HFFc6 (cell line): ENCODE measurements at regions not wholly inside any gene's neighbourhood (a gene's known extent, or its start where the extent isn't known, plus 50 kb on each side); places are given as distances from the start of the nearest gene placed in this dataset.

Experiments
- DNase-seq: peaks from one replicate; pipeline ENCODE4 v3.0.0-alpha.2; 2018
- H3K27ac Mint-ChIP-seq: 2 replicates; pipeline ENCODE4 v1.8.0; 2020; ENCODE audit warnings: mild to moderate bottlenecking, mixed read lengths
- H3K27me3 Mint-ChIP-seq: 2 replicates; pipeline ENCODE4 v1.8.0; 2021; ENCODE audit warnings: mild to moderate bottlenecking, moderate library complexity, mixed read lengths; ENCODE audit not compliant: insufficient read depth
- H3K36me3 Mint-ChIP-seq: 2 replicates; pipeline ENCODE4 v1.8.0; 2021; ENCODE audit warnings: low read depth, mixed read lengths
- H3K4me1 Mint-ChIP-seq: 2 replicates; pipeline ENCODE4 v1.8.0; 2020; ENCODE audit warnings: low read depth, mixed read lengths
- H3K4me3 Mint-ChIP-seq: 2 replicates; pipeline ENCODE4 v1.8.0; 2020; ENCODE audit warnings: mild to moderate bottlenecking, moderate library complexity, mixed read lengths
- H3K9me3 Mint-ChIP-seq: 2 replicates; pipeline ENCODE4 v1.8.0; 2020; ENCODE audit warnings: mild to moderate bottlenecking, mixed read lengths
- CTCF ChIP-seq: fragments of 200-600 bp; sonication (generic); IDR thresholded peaks from 2 replicates; pipeline ENCODE4 v1.5.0; 2021; ENCODE audit warnings: antibody characterized with exemption, mild to moderate bottlenecking

GRCh38 chr2:75800456-75800855, 89.7 kb upstream of the GCFC2 start:
- no peak overlapping the region for H3K27ac Mint-ChIP-seq
- no peak for DNase-seq

GRCh38 chr2:75799859-75800258, 89.1 kb upstream of the GCFC2 start:
- no peaks in the 10 kb centered on the region for H3K36me3 Mint-ChIP-seq
- no peak for DNase-seq
- no peak overlapping the region for H3K27ac Mint-ChIP-seq
- no peaks in the 10 kb centered on the region for H3K9me3 Mint-ChIP-seq
- peaks cover 2% of the 10 kb centered on the region; the same call in 1 of the 2 replicates for H3K27me3 Mint-ChIP-seq
- no peaks in the 10 kb centered on the region for H3K4me1 Mint-ChIP-seq
- no peak overlapping the region for H3K4me3 Mint-ChIP-seq
- TF ChIP-seq CTCF = no peak

More at GRCh38 chr2:75800456-75800855, 89.7 kb upstream of the GCFC2 start:
- H3K9me3 Mint-ChIP-seq = no peaks in the 10 kb centered on the region
- H3K4me3 Mint-ChIP-seq = no peak overlapping the region
- peaks cover 2% of the 10 kb centered on the region; the same call in 1 of the 2 replicates for H3K27me3 Mint-ChIP-seq
- H3K36me3 Mint-ChIP-seq = no peaks in the 10 kb centered on the region
- no peaks in the 10 kb centered on the region for H3K4me1 Mint-ChIP-seq
- TF ChIP-seq CTCF = no peak

DNA sequence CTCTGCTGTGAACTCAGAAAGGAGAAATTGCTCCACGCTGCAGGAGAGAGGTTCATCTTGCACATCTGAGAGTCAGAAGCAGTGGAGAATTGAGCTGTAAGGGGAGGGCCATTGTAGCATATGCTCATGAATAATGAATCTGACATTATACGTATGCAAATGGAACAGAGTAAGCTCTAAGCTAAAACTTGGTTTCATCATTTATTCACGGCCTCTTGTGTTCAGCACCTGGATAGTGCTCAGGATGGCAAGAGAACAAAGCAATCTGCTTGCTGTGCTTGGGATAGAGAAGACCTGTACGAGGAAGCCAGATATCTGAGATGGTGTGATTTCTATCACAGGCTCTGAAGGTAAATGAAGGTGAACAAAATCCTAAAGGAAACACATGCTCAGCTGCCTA, 87.9 kb upstream of the GCFC2 start:
- H3K4me3 Mint-ChIP-seq = no peak overlapping the region
- DNase-seq = no peak
- no peak for TF ChIP-seq CTCF
- H3K36me3 Mint-ChIP-seq = no peaks in the 10 kb centered on the region
- no peak overlapping the region for H3K27ac Mint-ChIP-seq
- no peaks in the 10 kb centered on the region for H3K4me1 Mint-ChIP-seq
- no peaks in the 10 kb centered on the region for H3K9me3 Mint-ChIP-seq
- no peaks in the 10 kb centered on the region for H3K27me3 Mint-ChIP-seq

- no peaks in the 10 kb centered on the region; the same call in 1 of the 2 replicates for H3K27me3 Mint-ChIP-seq
- no peak overlapping the region for H3K27ac Mint-ChIP-seq
- no peak overlapping the region for H3K4me3 Mint-ChIP-seq
- no peaks in the 10 kb centered on the region for H3K4me1 Mint-ChIP-seq
- no peak for TF ChIP-seq CTCF
- no peaks in the 10 kb centered on the region for H3K9me3 Mint-ChIP-seq
- H3K36me3 Mint-ChIP-seq = no peaks in the 10 kb centered on the region
- DNase-seq = no peak
Observed at GRCh38 chr2:75792996-75793395, 82.3 kb upstream of the GCFC2 start.

- H3K4me3 Mint-ChIP-seq = no peak overlapping the region
- H3K27ac Mint-ChIP-seq = no peak overlapping the region
- no peaks in the 10 kb centered on the region for H3K36me3 Mint-ChIP-seq
- no peak for DNase-seq
- no peaks in the 10 kb centered on the region for H3K4me1 Mint-ChIP-seq
- no peaks in the 10 kb centered on the region; the same call in 1 of the 2 replicates for H3K27me3 Mint-ChIP-seq
- TF ChIP-seq CTCF = no peak
- H3K9me3 Mint-ChIP-seq = no peaks in the 10 kb centered on the region
Observed at GRCh38 chr2:75792146-75792545, 81.4 kb upstream of the GCFC2 start.
